H1 (cell line): ENCODE measurements at regions not wholly inside any gene's neighbourhood (a gene's known extent, or its start where the extent isn't known, plus 50 kb on each side); places are given as distances from the start of the nearest gene placed in this dataset.

Experiments
- CTCF ChIA-PET: fragments of 300-600 bp; sonication (Branson Sonifier 250); formaldehyde crosslinking; loops from one replicate; lab custom pipeline; 2021; ENCODE audit not compliant: partially characterized antibody; lab: Charles Lee
- POLR2A ChIA-PET: fragments of 300-600 bp; sonication (Branson Sonifier 250); formaldehyde crosslinking; loops from one replicate; lab custom pipeline; 2021; ENCODE audit warnings: inconsistent platforms; ENCODE audit not compliant: partially characterized antibody; lab: Charles Lee
- DNase-seq, 2 experiments: peaks; one replicate each; pipeline versions ENCODE4 v3.0.0 to v3.0.0-alpha.2; 2010 to 2022; ENCODE audit warnings: low spot score in 2 of 2, low read depth in 1 of 2, mixed read lengths in 1 of 2
- FAIRE-seq: peaks from 2 replicates; lab custom pipeline; 2011; peaks lifted over from hg19 to GRCh38; lab: Jason Lieb, UNC
- H2AFZ ChIP-seq: 2 replicates; pipeline ENCODE4 v1.8.1; 2012; ENCODE audit warnings: low read length, inconsistent platforms
- H2AK5ac ChIP-seq: 2 replicates; pipeline ENCODE4 v1.6.1; 2013; ENCODE audit warnings: low read depth, low read length
- H2BK120ac ChIP-seq: replicated peaks from 2 replicates; pipeline ENCODE3; 2013; ENCODE audit warnings: low read depth, low read length, inconsistent platforms
- H2BK12ac ChIP-seq: 2 replicates; pipeline ENCODE4 v1.6.1; 2013; ENCODE audit warnings: low read depth, low read length
- H2BK15ac ChIP-seq: 2 replicates; pipeline ENCODE4 v1.6.1; 2013; ENCODE audit warnings: low read length
- H2BK20ac ChIP-seq: 2 replicates; pipeline ENCODE4 v1.6.1; 2013; ENCODE audit warnings: low read length
- H2BK5ac ChIP-seq: 2 replicates; pipeline ENCODE4 v1.6.1; 2013; ENCODE audit warnings: low read depth, low read length
- H3K14ac ChIP-seq: 2 replicates; pipeline ENCODE4 v1.6.1; 2013; ENCODE audit warnings: inconsistent platforms; ENCODE audit not compliant: insufficient read length
- H3K18ac ChIP-seq: 2 replicates; pipeline ENCODE4 v1.6.1; 2013; ENCODE audit warnings: low read length; ENCODE audit errors: extremely low read depth
- H3K23ac ChIP-seq: 2 replicates; pipeline ENCODE4 v1.6.1; 2013; ENCODE audit warnings: inconsistent platforms; ENCODE audit not compliant: insufficient read length
- H3K23me2 ChIP-seq: 2 replicates; pipeline ENCODE4 v1.6.1; 2013; ENCODE audit warnings: low read depth, low read length
- H3K27ac ChIP-seq: 2 replicates; pipeline ENCODE4 v1.6.1; 2011; ENCODE audit warnings: low read depth, low read length, inconsistent platforms
- H3K27me3 ChIP-seq, 4 experiments: replicated peaks in 1 of 4; 1 replicate in 1 of 4; 2 replicates in 3 of 4; pipeline versions ENCODE4 v1.6.1 to v1.8.1; 2011 to 2013; ENCODE audit warnings: low read length in 3 of 4, mild to moderate bottlenecking in 3 of 4, inconsistent platforms in 2 of 4, mixed read lengths in 2 of 4, moderate library complexity in 1 of 4; ENCODE audit not compliant: control insufficient read depth in 3 of 4, insufficient read depth in 3 of 4; ENCODE audit errors: extremely low read depth in 1 of 4
- H3K36me3 ChIP-seq, 4 experiments: 2 replicates each; pipeline versions ENCODE4 v1.6.1 to v1.8.1; 2011 to 2013; ENCODE audit warnings: mild to moderate bottlenecking in 4 of 4, low read length in 3 of 4, moderate library complexity in 2 of 4, control low read depth in 1 of 4, inconsistent platforms in 1 of 4; ENCODE audit not compliant: insufficient read depth in 4 of 4, control insufficient read depth in 2 of 4
- H3K4ac ChIP-seq: replicated peaks from 2 replicates; pipeline ENCODE3; 2013; ENCODE audit warnings: low read length, low read depth, mixed read lengths, inconsistent platforms; ENCODE audit not compliant: insufficient read length
- H3K4me1 ChIP-seq, 4 experiments: replicated peaks in 1 of 4; 1 replicate in 1 of 4; 2 replicates in 3 of 4; pipeline versions ENCODE4 v1.6.1 to v1.8.1; 2011 to 2013; ENCODE audit warnings: low read length in 3 of 4, inconsistent platforms in 2 of 4, mixed read lengths in 1 of 4; ENCODE audit not compliant: insufficient read depth in 4 of 4, control insufficient read depth in 3 of 4
- H3K4me2 ChIP-seq, 2 experiments: 2 replicates each; pipeline versions ENCODE4 v1.6.1 to v1.8.1; 2011 to 2013; ENCODE audit warnings: low read depth in 2 of 2, low read length in 2 of 2, control low read depth in 1 of 2, inconsistent platforms in 1 of 2, mild to moderate bottlenecking in 1 of 2; ENCODE audit not compliant: insufficient read depth in 1 of 2
- H3K4me3 ChIP-seq, 4 experiments: fragments of 200-600, 300-600 bp in 1 of 4; sonication (generic), shearing (Covaris generic), sonication (Bioruptor Twin) in 1 of 4; 2 replicates each; pipeline versions ENCODE4 v1.5.1 to v1.8.1; 2011 to 2016; ENCODE audit warnings: low read length in 4 of 4, low read depth in 3 of 4, control low read depth in 2 of 4, inconsistent platforms in 2 of 4, mild to moderate bottlenecking in 2 of 4, mixed read lengths in 1 of 4, moderate library complexity in 1 of 4; ENCODE audit not compliant: insufficient read depth in 2 of 4; ENCODE audit errors: extremely low read depth in 1 of 4
- H3K56ac ChIP-seq: replicated peaks from 2 replicates; pipeline ENCODE3; 2013; ENCODE audit warnings: low read depth, mild to moderate bottlenecking, mixed read lengths, low read length, inconsistent platforms; ENCODE audit not compliant: insufficient read length
- H3K79me1 ChIP-seq: 2 replicates; pipeline ENCODE4 v1.6.1; 2013; ENCODE audit warnings: low read depth, low read length, control low read depth
- H3K79me2 ChIP-seq, 2 experiments: 2 replicates each; pipeline versions ENCODE4 v1.6.1 to v1.8.1; 2012 to 2013; ENCODE audit warnings: low read length in 2 of 2, mild to moderate bottlenecking in 2 of 2, inconsistent platforms in 1 of 2; ENCODE audit not compliant: insufficient read depth in 2 of 2, control insufficient read depth in 1 of 2
- H3K9ac ChIP-seq, 4 experiments: replicated peaks in 1 of 4; 1 replicate in 1 of 4; 2 replicates in 3 of 4; pipeline versions ENCODE4 v1.6.1 to v1.8.1; 2011 to 2013; ENCODE audit warnings: low read depth in 3 of 4, low read length in 3 of 4, control low read depth in 2 of 4, mild to moderate bottlenecking in 2 of 4, moderate library complexity in 2 of 4, inconsistent platforms in 1 of 4; ENCODE audit errors: extremely low read depth in 1 of 4
- H3K9me3 ChIP-seq, 2 experiments: 2 replicates each; pipeline versions ENCODE4 v1.6.1 to v1.8.1; 2012 to 2013; ENCODE audit warnings: mild to moderate bottlenecking in 2 of 2, moderate library complexity in 2 of 2, control low read depth in 1 of 2, inconsistent platforms in 1 of 2, low read depth in 1 of 2, low read length in 1 of 2, mixed read lengths in 1 of 2; ENCODE audit not compliant: insufficient read depth in 2 of 2
- H4K20me1 ChIP-seq, 2 experiments: replicated peaks in 1 of 2; 2 replicates each; pipeline versions ENCODE3 to v1.8.1; 2011 to 2013; ENCODE audit warnings: inconsistent platforms in 2 of 2, low read length in 2 of 2, mild to moderate bottlenecking in 1 of 2; ENCODE audit not compliant: insufficient read depth in 2 of 2, control insufficient read depth in 1 of 2
- H4K5ac ChIP-seq: 2 replicates; pipeline ENCODE4 v1.6.1; 2013; ENCODE audit warnings: low read length, low read depth, mixed read lengths, inconsistent platforms; ENCODE audit not compliant: insufficient read length
- H4K8ac ChIP-seq: 2 replicates; pipeline ENCODE4 v1.8.0; 2013; ENCODE audit warnings: mild to moderate bottlenecking, moderate library complexity, low read length, inconsistent platforms; ENCODE audit not compliant: insufficient read depth; ENCODE audit errors: extremely low read depth
- H4K91ac ChIP-seq: replicated peaks from 2 replicates; pipeline ENCODE3; 2013; ENCODE audit warnings: low read length, mixed read lengths, inconsistent platforms; ENCODE audit not compliant: insufficient read length
- BCL11A ChIP-seq, 2 experiments: IDR thresholded peaks; one replicate each; pipeline ENCODE4 v1.6.1; 2011; ENCODE audit warnings: low read depth in 2 of 2, low read length in 2 of 2, mild to moderate bottlenecking in 2 of 2
- CREB1 ChIP-seq: IDR thresholded peaks from 2 replicates; pipeline ENCODE4 v1.6.1; 2012; ENCODE audit warnings: inconsistent platforms
- E2F6 ChIP-seq: IDR thresholded peaks from 2 replicates; pipeline ENCODE4 v1.6.1; 2012; ENCODE audit warnings: inconsistent platforms
- FOSL1 ChIP-seq: IDR thresholded peaks from 2 replicates; pipeline ENCODE4 v1.6.1; 2011; ENCODE audit warnings: mild to moderate bottlenecking, low read depth, low read length, moderate library complexity; ENCODE audit not compliant: insufficient read depth
- HDAC6 ChIP-seq: IDR thresholded peaks from one replicate; pipeline ENCODE4 v1.7.1; 2012; ENCODE audit warnings: low read depth, mild to moderate bottlenecking, inconsistent platforms, low read length, moderate library complexity
- JUND ChIP-seq: IDR thresholded peaks from 2 replicates; pipeline ENCODE4 v1.6.1; 2011; ENCODE audit warnings: mild to moderate bottlenecking, improper control_type of control experiment, low read length
- USF2 ChIP-seq: IDR thresholded peaks from 2 replicates; pipeline ENCODE4 v1.6.1; 2011; ENCODE audit warnings: low read length, improper control_type of control experiment
- WGBS, 2 experiments: shearing (Covaris generic) in 1 of 2; methylation state at CpG; one replicate each; pipeline versions ENCODE4 v1.1.6 to v1.1.7; 2013 to 2015; ENCODE audit warnings: low lambda C conversion rate in 2 of 2, mixed read lengths in 2 of 2, inconsistent platforms in 1 of 2, low coverage in 1 of 2, missing lambda C conversion rate in 1 of 2; ENCODE audit not compliant: insufficient replicate concordance in 2 of 2, insufficient coverage in 1 of 2, insufficient read length in 1 of 2; ENCODE audit errors: extremely low coverage in 1 of 2, missing lambda C conversion rate in 1 of 2; 5-methylcytosine and 5-hydroxymethylcytosine counted together

GRCh38 chr1:229141689-229142377 is 129.1 kb upstream of the RAB4A start:
- 85% methylated on average over 5 of the region's 5 CpGs; no CpG with 5 or more reads in 1 of the 2 experiments for WGBS, 2 experiments
- no peaks in the 10 kb centered on the region for H3K4me1 ChIP-seq
- no peak overlapping the region for H2AFZ ChIP-seq
- H3K23ac ChIP-seq, result no peak overlapping the region
- H3K9me3 ChIP-seq, result no peaks in the 10 kb centered on the region
- no peak overlapping the region for H3K4ac ChIP-seq
- H2AK5ac ChIP-seq, result no peak overlapping the region
- ChIA-PET POLR2A (no interaction called here), CTCF (interaction anchor here (3.2 kb wide), 1 partner anchor 85 kb away, joined by 13 read pairs; no protein-coding TSS in a partner anchor)
- no peak overlapping the region for H4K91ac ChIP-seq
- no peak overlapping the region for H2BK20ac ChIP-seq
- H4K20me1 ChIP-seq, result no peaks in the 10 kb centered on the region
- TF ChIP-seq CREB1, result no peak
- TF ChIP-seq FOSL1, result no peak
- TF ChIP-seq JUND, result no peak
- TF ChIP-seq BCL11A (IDR thresholded peaks at IDR 0.05; ENCODE audit: low read depth in 2 of 2, low read length in 2 of 2), result no peak
- TF ChIP-seq HDAC6, result no peak
- no peak for TF ChIP-seq E2F6
- no peak for TF ChIP-seq USF2
- DNase-seq (no peak), FAIRE-seq (no peak)
- H3K36me3 ChIP-seq, result no peaks in the 10 kb centered on the region
- no peak overlapping the region for H3K9ac ChIP-seq
- H3K27ac ChIP-seq, result no peak overlapping the region
- H4K5ac ChIP-seq, result no peak overlapping the region
- H3K79me2 ChIP-seq, result no peaks in the 10 kb centered on the region
- H2BK15ac ChIP-seq, result no peak overlapping the region
- no peak overlapping the region for H2BK12ac ChIP-seq
- no peak overlapping the region for H3K4me2 ChIP-seq
- H3K56ac ChIP-seq, result no peak overlapping the region
- no peak overlapping the region for H3K4me3 ChIP-seq
- no peaks in the 10 kb centered on the region for H3K79me1 ChIP-seq
- no peak overlapping the region for H2BK120ac ChIP-seq
- no peaks in the 10 kb centered on the region for H3K23me2 ChIP-seq
- H3K14ac ChIP-seq, result no peak overlapping the region
- no peak overlapping the region for H4K8ac ChIP-seq
- H2BK5ac ChIP-seq, result no peak overlapping the region
- no peaks in the 10 kb centered on the region for H3K27me3 ChIP-seq
- H3K18ac ChIP-seq, result no peak overlapping the region
